ENCODE measurements at regions not wholly inside any gene's neighbourhood (a gene's known extent, or its start where the extent isn't known, plus 50 kb on each side); places are given as distances from the start of the nearest gene placed in this dataset.

GRCh38 chr1:38693759-38694158 is 165.8 kb downstream of the RRAGC start:
- H3K4me3 ChIP-seq, result no peak overlapping the region
- TF ChIP-seq POLR2A (IDR thresholded peaks at IDR 0.05) (no peak), POLR2AphosphoS5 (IDR thresholded peaks at IDR 0.05) (no peak), CTCF (IDR thresholded peaks at IDR 0.05) (no peak)
- intact Hi-C loops (cut with DNase I; ENCODE audit: low total_unique reads), result loop anchor here (5.0 kb wide), 1 partner anchor 1261 kb away; no protein-coding TSS in a partner anchor
- H3K4me1 ChIP-seq, result no peaks in the 10 kb centered on the region
- H3K9me3 ChIP-seq, result no peaks in the 10 kb centered on the region
- H3K27ac ChIP-seq, result no peak overlapping the region
- H3K27me3 ChIP-seq, result no peaks in the 10 kb centered on the region
- no peaks in the 10 kb centered on the region for H3K36me3 ChIP-seq
- no peak for DNase-seq (ENCODE audit: low spot score in 2 of 2)

DNA sequence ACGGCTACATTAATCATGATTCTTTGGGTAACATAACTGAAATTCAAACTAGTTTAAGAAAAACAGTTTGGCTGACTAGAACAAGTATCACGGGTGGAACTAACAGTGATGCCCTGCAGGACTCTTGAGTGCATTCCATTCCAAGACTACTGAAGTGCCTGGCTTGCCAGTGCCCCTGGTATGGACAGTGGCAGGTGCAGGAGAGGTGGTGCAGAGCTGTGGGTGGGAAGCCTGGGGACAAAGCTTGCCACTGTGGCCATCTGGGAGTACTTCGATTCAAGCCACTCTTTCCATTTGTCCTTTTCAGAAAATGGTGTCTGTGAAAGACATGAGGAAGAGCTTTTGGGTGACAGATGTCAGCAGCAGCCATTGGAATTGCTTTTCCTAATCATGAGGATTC is 166.5 kb downstream of the RRAGC start:
- H3K4me1 ChIP-seq, result no peaks in the 10 kb centered on the region
- no peak overlapping the region for H3K27ac ChIP-seq
- no peaks in the 10 kb centered on the region for H3K36me3 ChIP-seq
- H3K27me3 ChIP-seq, result no peaks in the 10 kb centered on the region
- no peaks in the 10 kb centered on the region for H3K9me3 ChIP-seq
- intact Hi-C loops (cut with DNase I; ENCODE audit: low total_unique reads), result loop anchor here (5.0 kb wide), 1 partner anchor 1261 kb away; no protein-coding TSS in a partner anchor
- no peak overlapping the region for H3K4me3 ChIP-seq
- TF ChIP-seq CTCF (IDR thresholded peaks at IDR 0.05) (no peak), POLR2AphosphoS5 (IDR thresholded peaks at IDR 0.05) (no peak)
- DNase-seq (ENCODE audit: low spot score in 2 of 2), result no peak

- Histone ChIP-seq H3K9me3 (no peaks in the 10 kb centered on the region), H3K4me3 (no peak overlapping the region), H3K36me3 (no peaks in the 10 kb centered on the region), H3K4me1 (no peaks in the 10 kb centered on the region), H3K27ac (no peak overlapping the region), H3K27me3 (peaks cover 0 to 19% of the 10 kb centered on the region in 2 donors)
- TF ChIP-seq CTCF (IDR thresholded peaks at IDR 0.05) (no peak), POLR2AphosphoS5 (IDR thresholded peaks at IDR 0.05) (no peak), POLR2A (IDR thresholded peaks at IDR 0.05) (no peak)
- intact Hi-C loops (cut with DNase I; ENCODE audit: low total_unique reads), result loop anchor here (5.0 kb wide), 1 partner anchor 1259 kb away; no protein-coding TSS in a partner anchor
- DNase-seq (ENCODE audit: low spot score in 2 of 2), result no peak
Measured at GRCh38 chr1:38690790-38691449, 168.7 kb downstream of the RRAGC start.

GRCh38 chr1:38686927-38687255 is 172.7 kb downstream of the RRAGC start:
- Histone ChIP-seq H3K4me1 (no peaks in the 10 kb centered on the region), H3K27me3 (peaks cover 0 to 27% of the 10 kb centered on the region in 2 donors), H3K4me3 (no peak overlapping the region), H3K36me3 (no peaks in the 10 kb centered on the region), H3K27ac (no peak overlapping the region), H3K9me3 (no peaks in the 10 kb centered on the region)
- no peak for DNase-seq (ENCODE audit: low spot score in 2 of 2)
- no peak for TF ChIP-seq POLR2AphosphoS5 (IDR thresholded peaks at IDR 0.05)
- intact Hi-C loops (cut with DNase I; ENCODE audit: low total_unique reads), result no loop called here

DNA sequence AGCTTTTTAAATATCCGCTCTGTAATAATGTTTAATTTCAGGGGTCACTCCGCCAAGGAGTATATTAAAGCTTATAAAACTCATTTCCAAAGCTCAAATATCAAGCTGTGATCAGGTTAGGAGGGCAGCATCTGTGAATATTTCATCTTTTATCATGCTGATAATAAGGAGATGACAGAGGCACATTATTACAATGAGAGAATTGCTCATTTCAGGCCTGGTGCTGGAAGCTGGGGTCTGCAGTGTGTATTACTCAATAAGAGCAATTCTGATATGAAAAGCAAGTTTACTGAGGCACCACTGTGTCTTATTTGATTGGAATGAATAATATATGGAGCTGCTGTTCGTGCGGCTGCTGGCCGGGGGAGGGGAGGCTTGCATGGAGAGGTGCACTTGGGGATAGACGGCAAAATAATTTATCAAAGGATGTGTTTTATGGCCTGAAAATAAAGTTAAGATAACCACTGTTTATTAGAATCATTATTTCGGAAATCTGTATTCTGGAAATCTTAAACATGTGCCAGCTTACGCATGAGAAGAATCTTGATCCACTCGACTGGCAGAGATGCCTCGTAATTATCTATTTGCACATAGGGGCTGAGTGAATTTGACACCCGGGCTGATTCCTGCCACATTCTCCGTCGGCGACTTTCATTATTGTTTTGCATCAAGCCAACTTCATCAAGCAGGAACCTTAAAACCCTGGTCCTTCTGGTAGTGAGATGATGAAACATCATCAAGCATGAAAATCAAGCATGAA is 173.2 kb downstream of the RRAGC start:
- Histone ChIP-seq H3K27ac (no peak overlapping the region), H3K27me3 (peaks cover 0 to 27% of the 10 kb centered on the region in 2 donors), H3K9me3 (no peaks in the 10 kb centered on the region), H3K36me3 (no peaks in the 10 kb centered on the region), H3K4me1 (no peaks in the 10 kb centered on the region), H3K4me3 (no peak overlapping the region)
- TF ChIP-seq POLR2AphosphoS5 (IDR thresholded peaks at IDR 0.05) (no peak), CTCF (IDR thresholded peaks at IDR 0.05) (no peak), POLR2A (IDR thresholded peaks at IDR 0.05) (no peak)
- no peak for DNase-seq (ENCODE audit: low spot score in 2 of 2)
- intact Hi-C loops (cut with DNase I; ENCODE audit: low total_unique reads), result no loop called here

Data from breast epithelium (tissue), 4 donors.